Stimulated activated naive B cell treated with anti-CD40 and anti-IgM and Interleukin-4, amounts not matched to agents 10 μg/mL and 1 μg/mL and 100 μg/mL, for 72 hours (primary cell): ENCODE measurements at regions not wholly inside any gene's neighbourhood (a gene's known extent, or its start where the extent isn't known, plus 50 kb on each side); places are given as distances from the start of the nearest gene placed in this dataset.

ENCODE experiments used
- ATAC-seq, 2 donors: fragments of 150-1000 bp; cut with Tn5 transposase; replicated peaks; 2 replicates each; pipeline ENCODE4 v1.10.0; 2021; ENCODE audit warnings: moderate library complexity in 1 of 2
- DNase-seq: peaks from one replicate; pipeline ENCODE4 v3.0.0; 2021
- H3K27ac Mint-ChIP-seq: one replicate; pipeline ENCODE4 v1.8.0; 2022; ENCODE audit warnings: mild to moderate bottlenecking, mixed read lengths
- H3K27me3 Mint-ChIP-seq, 2 donors: one replicate each; pipeline ENCODE4 v1.8.0; 2022; ENCODE audit warnings: mixed read lengths in 2 of 2
- H3K36me3 Mint-ChIP-seq, 2 donors: one replicate each; pipeline ENCODE4 v1.8.0; 2022; ENCODE audit warnings: mixed read lengths in 2 of 2, mild to moderate bottlenecking in 1 of 2
- H3K4me1 Mint-ChIP-seq, 2 donors: one replicate each; pipeline ENCODE4 v1.8.0; 2022; ENCODE audit warnings: mixed read lengths in 2 of 2, mild to moderate bottlenecking in 1 of 2
- H3K4me3 Mint-ChIP-seq, 2 donors: one replicate each; pipeline ENCODE4 v1.8.0; 2022; ENCODE audit warnings: mild to moderate bottlenecking in 2 of 2, mixed read lengths in 2 of 2, moderate library complexity in 1 of 2
- H3K9me3 Mint-ChIP-seq, 2 donors: one replicate each; pipeline ENCODE4 v1.8.0; 2022; ENCODE audit warnings: mixed read lengths in 2 of 2, mild to moderate bottlenecking in 1 of 2

GRCh38 chr17:54814371-54814770 is 86.3 kb upstream of the TOM1L1 start:
- no peak for ATAC-seq
- no peak overlapping the region for H3K4me3 Mint-ChIP-seq
- no peak overlapping the region for H3K27ac Mint-ChIP-seq
- peaks cover 0 to 2% of the 10 kb centered on the region in 2 donors for H3K9me3 Mint-ChIP-seq
- no peaks in the 10 kb centered on the region for H3K36me3 Mint-ChIP-seq
- no peaks in the 10 kb centered on the region for H3K27me3 Mint-ChIP-seq
- no peaks in the 10 kb centered on the region for H3K4me1 Mint-ChIP-seq
- DNase-seq = no peak

DNA sequence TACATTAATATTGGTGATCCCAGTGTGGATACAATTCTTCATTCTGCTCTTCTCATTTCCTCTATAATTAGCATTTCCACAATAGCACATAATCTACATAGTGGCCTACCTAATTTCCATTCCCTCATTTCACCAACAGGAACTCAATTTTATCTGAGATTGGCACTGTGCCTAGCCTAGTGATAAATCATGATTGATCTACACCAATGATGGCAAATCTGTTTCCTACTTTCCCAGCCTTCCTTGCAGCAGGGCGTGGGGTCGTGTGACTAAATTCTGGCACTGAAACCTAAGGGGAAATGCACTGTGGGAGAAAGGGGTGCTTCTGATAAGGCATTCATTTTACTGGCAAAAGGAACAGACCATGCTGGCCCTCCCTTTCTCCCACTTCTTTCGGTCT is 66.6 kb upstream of the TOM1L1 start:
- H3K4me3 Mint-ChIP-seq = no peak overlapping the region
- peaks cover 0 to 2% of the 10 kb centered on the region in 2 donors for H3K36me3 Mint-ChIP-seq
- peaks cover 0 to 7% of the 10 kb centered on the region in 2 donors for H3K9me3 Mint-ChIP-seq
- no peak overlapping the region for H3K27ac Mint-ChIP-seq
- no peaks in the 10 kb centered on the region for H3K4me1 Mint-ChIP-seq
- H3K27me3 Mint-ChIP-seq = no peaks in the 10 kb centered on the region
- DNase-seq = no peak
- no peak for ATAC-seq

- Mint-ChIP-seq H3K9me3 (peaks cover 0 to 7% of the 10 kb centered on the region in 2 donors), H3K36me3 (peaks cover 0 to 2% of the 10 kb centered on the region in 2 donors), H3K4me3 (no peak overlapping the region), H3K27ac (no peak overlapping the region), H3K27me3 (no peaks in the 10 kb centered on the region), H3K4me1 (no peaks in the 10 kb centered on the region)
- no peak for DNase-seq
- ATAC-seq = no peak
These were observed 65.6 kb upstream of the TOM1L1 start for GRCh38 chr17:54835015-54835414.

- ATAC-seq (no peak), DNase-seq (no peak)
- no peak overlapping the region for H3K4me3 Mint-ChIP-seq
- peaks cover 0 to 2% of the 10 kb centered on the region in 2 donors for H3K36me3 Mint-ChIP-seq
- no peaks in the 10 kb centered on the region for H3K27me3 Mint-ChIP-seq
- no peaks in the 10 kb centered on the region for H3K4me1 Mint-ChIP-seq
- H3K9me3 Mint-ChIP-seq = peaks cover 0 to 7% of the 10 kb centered on the region in 2 donors
- H3K27ac Mint-ChIP-seq = no peak overlapping the region
These were observed 63.8 kb upstream of the TOM1L1 start for GRCh38 chr17:54836723-54837462.

GRCh38 chr17:54838651-54839421 is 61.8 kb upstream of the TOM1L1 start:
- DNase-seq = no peak
- Mint-ChIP-seq H3K27me3 (no peaks in the 10 kb centered on the region), H3K27ac (no peak overlapping the region), H3K4me3 (no peak overlapping the region), H3K4me1 (no peaks in the 10 kb centered on the region), H3K9me3 (peaks cover 0 to 7% of the 10 kb centered on the region in 2 donors), H3K36me3 (peaks cover 0 to 2% of the 10 kb centered on the region in 2 donors)
- ATAC-seq = no peak

- ATAC-seq = no peak
- Mint-ChIP-seq H3K27me3 (no peaks in the 10 kb centered on the region), H3K36me3 (peaks cover 0 to 2% of the 10 kb centered on the region in 2 donors), H3K9me3 (peaks cover 0 to 7% of the 10 kb centered on the region in 2 donors), H3K4me3 (no peak overlapping the region), H3K27ac (no peak overlapping the region), H3K4me1 (no peaks in the 10 kb centered on the region)
- DNase-seq = no peak
These were observed 61.2 kb upstream of the TOM1L1 start for GRCh38 chr17:54839447-54839846.

GRCh38 chr17:54840885-54841591 is 59.6 kb upstream of the TOM1L1 start:
- Mint-ChIP-seq H3K27ac (no peak overlapping the region), H3K4me1 (no peaks in the 10 kb centered on the region), H3K27me3 (no peaks in the 10 kb centered on the region), H3K9me3 (peaks cover 0 to 7% of the 10 kb centered on the region in 2 donors), H3K36me3 (peaks cover 0 to 2% of the 10 kb centered on the region in 2 donors), H3K4me3 (no peak overlapping the region)
- DNase-seq (no peak), ATAC-seq (no peak)

DNA sequence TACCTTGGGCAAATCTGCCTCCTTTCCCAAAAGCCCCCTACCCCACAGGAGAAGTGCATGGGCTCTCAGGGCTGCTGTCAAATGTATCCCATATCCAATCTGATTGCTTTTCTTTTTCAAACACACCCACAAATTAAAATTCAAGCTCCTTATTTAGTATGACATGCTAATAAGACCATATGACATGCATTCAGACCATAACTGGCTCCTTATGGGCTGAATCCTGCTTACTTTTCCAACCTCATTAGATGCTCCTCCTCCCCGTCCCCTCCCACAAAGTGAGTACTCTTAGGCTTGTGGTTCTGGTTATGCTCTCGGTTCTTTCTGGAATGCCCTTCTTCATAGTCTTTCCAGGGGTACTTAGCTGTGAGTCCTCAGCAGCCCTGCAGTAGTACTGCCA is 59.0 kb upstream of the TOM1L1 start:
- peaks cover 0 to 2% of the 10 kb centered on the region in 2 donors for H3K36me3 Mint-ChIP-seq
- H3K27me3 Mint-ChIP-seq = no peaks in the 10 kb centered on the region
- H3K4me1 Mint-ChIP-seq = no peaks in the 10 kb centered on the region
- DNase-seq = no peak
- no peak overlapping the region for H3K4me3 Mint-ChIP-seq
- ATAC-seq = no peak
- peaks cover 0 to 4% of the 10 kb centered on the region in 2 donors for H3K9me3 Mint-ChIP-seq
- no peak overlapping the region for H3K27ac Mint-ChIP-seq

GRCh38 chr17:54844233-54844632 is 56.4 kb upstream of the TOM1L1 start:
- H3K27me3 Mint-ChIP-seq = no peaks in the 10 kb centered on the region
- no peak for DNase-seq
- H3K9me3 Mint-ChIP-seq = no peaks in the 10 kb centered on the region

GRCh38 chr17:54848368-54848987 is 52.2 kb upstream of the TOM1L1 start:
- Mint-ChIP-seq H3K9me3 (no peaks in the 10 kb centered on the region), H3K4me1 (no peaks in the 10 kb centered on the region), H3K36me3 (no peaks in the 10 kb centered on the region), H3K27me3 (peaks cover 0 to 8% of the 10 kb centered on the region in 2 donors), H3K4me3 (no peak overlapping the region), H3K27ac (no peak overlapping the region)
- no peak for DNase-seq
- no peak for ATAC-seq

More at GRCh38 chr17:54844233-54844632, 56.4 kb upstream of the TOM1L1 start:
- Mint-ChIP-seq H3K4me1 (no peaks in the 10 kb centered on the region), H3K4me3 (no peak overlapping the region), H3K36me3 (no peaks in the 10 kb centered on the region), H3K27ac (no peak overlapping the region)
- no peak for ATAC-seq

GRCh38 chr17:54849660-54850059 is 51.0 kb upstream of the TOM1L1 start:
- DNase-seq = no peak
- Mint-ChIP-seq H3K4me3 (no peak overlapping the region), H3K4me1 (no peaks in the 10 kb centered on the region), H3K27me3 (peaks cover 0 to 8% of the 10 kb centered on the region in 2 donors), H3K9me3 (no peaks in the 10 kb centered on the region), H3K27ac (no peak overlapping the region), H3K36me3 (no peaks in the 10 kb centered on the region)
- no peak for ATAC-seq
